ENCODE measurements at regions not wholly inside any gene's neighbourhood (a gene's known extent, or its start where the extent isn't known, plus 50 kb on each side); places are given as distances from the start of the nearest gene placed in this dataset.

DNA sequence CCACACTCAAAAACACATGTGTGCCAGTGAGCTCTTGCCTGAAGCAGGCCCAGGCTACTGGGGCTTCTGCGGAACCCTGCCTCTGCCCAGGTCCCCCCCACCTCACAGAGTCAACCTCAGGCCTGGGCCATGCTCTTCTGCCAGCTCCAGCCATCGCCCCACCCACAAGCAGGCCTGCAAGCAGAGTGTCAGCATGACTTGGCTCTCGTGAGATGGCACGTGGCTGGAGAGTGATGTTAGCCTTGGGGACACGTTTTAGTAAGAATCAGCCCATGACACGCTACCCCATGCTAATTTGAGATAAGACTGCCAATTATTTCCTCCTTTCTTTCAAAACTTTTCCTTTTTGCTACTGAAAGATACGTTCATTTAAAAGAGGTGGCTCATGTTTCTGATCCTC, 351.7 kb downstream of the IRX2 start:
- CTCF ChIA-PET: no interaction called here
- DNase-seq (ENCODE audit: low read depth): no peak
- Histone ChIP-seq H3K36me3 (ENCODE audit: control insufficient read depth, insufficient read depth, low read length) (no peaks in the 10 kb centered on the region), H3K4me3 (ENCODE audit: low read depth, low read length) (no peak overlapping the region), H3K27me3 (ENCODE audit: control insufficient read depth, insufficient read depth, low read length) (no peaks in the 10 kb centered on the region)
- TF ChIP-seq, protein P1, sequence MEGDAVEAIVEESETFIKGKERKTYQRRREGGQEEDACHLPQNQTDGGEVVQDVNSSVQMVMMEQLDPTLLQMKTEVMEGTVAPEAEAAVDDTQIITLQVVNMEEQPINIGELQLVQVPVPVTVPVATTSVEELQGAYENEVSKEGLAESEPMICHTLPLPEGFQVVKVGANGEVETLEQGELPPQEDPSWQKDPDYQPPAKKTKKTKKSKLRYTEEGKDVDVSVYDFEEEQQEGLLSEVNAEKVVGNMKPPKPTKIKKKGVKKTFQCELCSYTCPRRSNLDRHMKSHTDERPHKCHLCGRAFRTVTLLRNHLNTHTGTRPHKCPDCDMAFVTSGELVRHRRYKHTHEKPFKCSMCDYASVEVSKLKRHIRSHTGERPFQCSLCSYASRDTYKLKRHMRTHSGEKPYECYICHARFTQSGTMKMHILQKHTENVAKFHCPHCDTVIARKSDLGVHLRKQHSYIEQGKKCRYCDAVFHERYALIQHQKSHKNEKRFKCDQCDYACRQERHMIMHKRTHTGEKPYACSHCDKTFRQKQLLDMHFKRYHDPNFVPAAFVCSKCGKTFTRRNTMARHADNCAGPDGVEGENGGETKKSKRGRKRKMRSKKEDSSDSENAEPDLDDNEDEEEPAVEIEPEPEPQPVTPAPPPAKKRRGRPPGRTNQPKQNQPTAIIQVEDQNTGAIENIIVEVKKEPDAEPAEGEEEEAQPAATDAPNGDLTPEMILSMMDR (IDR thresholded peaks at IDR 0.05; ENCODE audit: insufficient read depth, low read depth, low read length): no peak
- POLR2A ChIA-PET: no interaction called here

DNA sequence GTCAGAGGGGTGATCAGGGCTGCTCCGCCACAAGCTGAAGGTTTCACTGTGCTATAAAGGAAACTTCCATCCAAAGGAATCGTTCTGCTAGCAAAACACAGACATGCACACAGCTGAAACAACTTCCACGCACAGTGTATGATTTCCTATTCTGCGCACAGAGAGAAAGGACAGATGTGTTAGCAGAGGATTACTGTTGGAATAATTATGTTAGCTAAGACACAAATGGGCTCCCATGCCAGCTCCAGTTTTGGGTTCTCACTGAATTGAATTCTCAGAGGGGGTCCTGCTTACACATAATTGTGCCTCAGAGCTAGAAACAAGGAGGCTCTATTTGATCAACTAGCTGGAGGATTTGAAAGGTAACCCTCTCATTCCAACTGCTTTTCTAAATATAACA, 352.4 kb downstream of the IRX2 start:
- TF ChIP-seq, protein P1 (IDR thresholded peaks at IDR 0.05; ENCODE audit: insufficient read depth, low read depth, low read length): no peak
- ChIA-PET POLR2A (no interaction called here), CTCF (no interaction called here)
- no peaks in the 10 kb centered on the region for H3K36me3 ChIP-seq (ENCODE audit: control insufficient read depth, insufficient read depth, low read length)
- H3K27me3 ChIP-seq (ENCODE audit: control insufficient read depth, insufficient read depth, low read length): no peaks in the 10 kb centered on the region
- H3K4me3 ChIP-seq (ENCODE audit: low read depth, low read length): no peak overlapping the region
- DNase-seq (ENCODE audit: low read depth): no peak

DNA sequence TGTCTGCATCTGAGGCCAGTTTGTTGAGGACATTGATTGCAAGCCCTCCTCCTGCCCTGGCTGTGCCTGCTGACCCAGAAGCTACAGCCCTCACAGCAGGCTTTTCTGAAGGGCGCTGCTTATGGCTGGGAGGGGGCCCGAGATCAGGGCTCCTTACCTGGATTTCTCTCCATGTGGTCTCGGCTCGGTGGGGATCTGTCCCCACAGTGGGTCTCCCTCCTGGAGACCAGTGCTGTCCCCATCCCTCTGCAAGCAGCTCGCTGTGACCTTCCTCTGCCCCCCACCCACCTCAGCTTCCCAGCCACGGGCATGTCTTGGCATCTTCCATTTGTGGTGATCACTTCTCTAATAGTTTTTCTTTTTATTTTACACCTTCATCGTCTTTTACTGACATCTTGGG, 357.9 kb downstream of the IRX2 start:
- no peaks in the 10 kb centered on the region for H3K36me3 ChIP-seq (ENCODE audit: control insufficient read depth, insufficient read depth, low read length)
- no peak overlapping the region for H3K4me3 ChIP-seq (ENCODE audit: low read depth, low read length)
- TF ChIP-seq, protein P1 (IDR thresholded peaks at IDR 0.05; ENCODE audit: insufficient read depth, low read depth, low read length): no peak
- POLR2A ChIA-PET: no interaction called here
- DNase-seq (ENCODE audit: low read depth): no peak
- CTCF ChIA-PET: no interaction called here
- H3K27me3 ChIP-seq (ENCODE audit: control insufficient read depth, insufficient read depth, low read length): no peaks in the 10 kb centered on the region

DNA sequence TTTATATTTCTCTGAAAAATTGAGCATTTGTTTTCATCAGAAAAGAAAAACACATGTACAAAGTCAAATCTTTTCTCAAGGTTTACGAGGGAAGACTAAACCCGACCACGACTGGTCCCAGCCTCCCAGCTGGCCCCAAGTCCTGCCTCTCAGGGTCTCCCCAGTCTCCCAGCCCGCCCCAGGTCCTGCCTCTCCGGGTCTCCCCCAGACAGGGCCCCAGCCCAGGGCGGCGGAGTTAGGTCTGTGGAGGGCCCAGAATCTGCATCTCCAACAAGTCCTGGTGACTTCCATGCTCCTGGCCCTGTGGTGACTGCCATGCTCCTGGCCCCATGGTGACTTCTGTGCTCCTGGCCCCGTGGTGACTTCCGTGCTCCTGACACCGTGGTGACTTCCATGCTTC, 359.9 kb downstream of the IRX2 start:
- no peak overlapping the region for H3K4me3 ChIP-seq (ENCODE audit: low read depth, low read length)
- H3K36me3 ChIP-seq (ENCODE audit: control insufficient read depth, insufficient read depth, low read length): no peaks in the 10 kb centered on the region
- POLR2A ChIA-PET: no interaction called here
- DNase-seq (ENCODE audit: low read depth): no peak
- CTCF ChIA-PET: no interaction called here
- no peaks in the 10 kb centered on the region for H3K27me3 ChIP-seq (ENCODE audit: control insufficient read depth, insufficient read depth, low read length)
- TF ChIP-seq, protein P1 (IDR thresholded peaks at IDR 0.05; ENCODE audit: insufficient read depth, low read depth, low read length): no peak

DNA sequence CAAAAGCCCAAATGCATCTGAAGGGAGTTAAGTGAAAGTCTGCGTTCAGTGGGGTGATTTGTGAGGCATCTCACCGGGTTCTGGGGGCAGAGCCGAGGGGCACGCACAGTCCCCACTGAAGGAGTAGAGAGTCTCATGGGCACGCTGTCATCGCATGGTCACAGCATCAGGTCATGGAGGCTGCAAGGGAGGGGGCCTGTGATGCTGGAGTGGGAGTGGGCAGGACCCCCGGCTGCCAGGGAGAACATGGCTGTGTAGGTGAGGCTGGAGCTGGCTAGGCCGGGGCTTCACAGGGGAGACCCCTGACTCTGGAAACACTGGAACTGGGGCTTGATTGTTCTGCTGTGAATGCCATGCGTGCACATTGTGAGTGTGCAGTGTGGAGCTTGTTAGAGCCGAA, 360.5 kb downstream of the IRX2 start:
- CTCF ChIA-PET: no interaction called here
- POLR2A ChIA-PET: no interaction called here
- DNase-seq (ENCODE audit: low read depth): no peak

More for the DNA sequence above, 360.5 kb downstream of the IRX2 start:
- no peaks in the 10 kb centered on the region for H3K27me3 ChIP-seq (ENCODE audit: control insufficient read depth, insufficient read depth, low read length)
- no peak overlapping the region for H3K4me3 ChIP-seq (ENCODE audit: low read depth, low read length)
- H3K36me3 ChIP-seq (ENCODE audit: control insufficient read depth, insufficient read depth, low read length): no peaks in the 10 kb centered on the region
- TF ChIP-seq, protein P1 (IDR thresholded peaks at IDR 0.05; ENCODE audit: insufficient read depth, low read depth, low read length): no peak

Measured in BJ (cell line).